ENCODE measurements at regions not wholly inside any gene's neighbourhood (a gene's known extent, or its start where the extent isn't known, plus 50 kb on each side); places are given as distances from the start of the nearest gene placed in this dataset.
A peak's percentile ranks its signal among the peaks of the same experiment; 100 is the strongest.

- DNase-seq, result no peak
Observed at GRCh38 chr3:137061186-137061585, 103.4 kb downstream of the IL20RB start.

GRCh38 chr3:137062250-137062649 is 104.5 kb downstream of the IL20RB start:
- no peak for DNase-seq

- no peak for DNase-seq
Observed at GRCh38 chr3:137065381-137065780, 107.6 kb downstream of the IL20RB start.

GRCh38 chr3:137066092-137066491 is 108.3 kb downstream of the IL20RB start:
- no peak for DNase-seq

GRCh38 chr3:137071104-137071503 is 113.3 kb downstream of the IL20RB start:
- no peak for DNase-seq

- no peak for DNase-seq
Observed at GRCh38 chr3:137075020-137075419, 117.2 kb downstream of the IL20RB start.

- no peak for DNase-seq
Observed at GRCh38 chr3:137078040-137078439, 120.3 kb downstream of the IL20RB start.

GRCh38 chr3:137079571-137079970 is 121.8 kb downstream of the IL20RB start:
- DNase-seq, result no peak

- no peak for DNase-seq
Observed at GRCh38 chr3:137081711-137082110, 123.9 kb downstream of the IL20RB start.

GRCh38 chr3:137082763-137083162 is 125.0 kb downstream of the IL20RB start:
- no peak for DNase-seq

GRCh38 chr3:137083332-137083731 is 125.5 kb downstream of the IL20RB start:
- DNase-seq, result no peak

GRCh38 chr3:137084586-137084985 is 126.8 kb downstream of the IL20RB start:
- no peak for DNase-seq

- no peak for DNase-seq
Observed at GRCh38 chr3:137097386-137097785, 139.6 kb downstream of the IL20RB start.

GRCh38 chr3:137097852-137098251 is 140.1 kb downstream of the IL20RB start:
- no peak for DNase-seq

- DNase-seq, result no peak
Observed at GRCh38 chr3:137099364-137100219, 141.8 kb downstream of the IL20RB start.

- no peak for DNase-seq
Observed at GRCh38 chr3:137100326-137100725, 142.5 kb downstream of the IL20RB start.

- no peak for DNase-seq
Observed at GRCh38 chr3:137103739-137104138, 146.0 kb downstream of the IL20RB start.

GRCh38 chr3:137105277-137105977 is 147.6 kb downstream of the IL20RB start:
- peak; percentile 53 for DNase-seq

GRCh38 chr3:137106612-137107240 is 148.9 kb downstream of the IL20RB start:
- no peak for DNase-seq

GRCh38 chr3:137108699-137109440 is 151.1 kb downstream of the IL20RB start:
- no peak for DNase-seq

- DNase-seq, result peak; percentile 9
Observed at GRCh38 chr3:137110392-137110996, 152.7 kb downstream of the IL20RB start.

GRCh38 chr3:137111497-137111896 is 153.7 kb downstream of the IL20RB start:
- DNase-seq, result no peak

GRCh38 chr3:137116619-137117018 is 158.8 kb downstream of the IL20RB start:
- no peak for DNase-seq

All from CD4-positive, alpha-beta T cell treated with Interleukin-4 for 4 hours (primary cell).